Mucosa of rectum (tissue), 2 donors: ENCODE measurements at regions not wholly inside any gene's neighbourhood (a gene's known extent, or its start where the extent isn't known, plus 50 kb on each side); places are given as distances from the start of the nearest gene placed in this dataset.

Source experiments
- H3K27ac ChIP-seq, 2 donors: one replicate each; pipeline ENCODE4 v1.7.0; 2013; ENCODE audit warnings: inconsistent platforms in 2 of 2, low read depth in 2 of 2, low read length in 2 of 2
- H3K27me3 ChIP-seq, 2 donors: one replicate each; pipeline ENCODE4 v1.7.0; 2013; ENCODE audit warnings: low read length in 2 of 2; ENCODE audit not compliant: control insufficient read depth in 2 of 2, insufficient read depth in 2 of 2
- H3K36me3 ChIP-seq, 2 donors: one replicate each; pipeline ENCODE4 v1.7.0; 2013; ENCODE audit warnings: low read length in 2 of 2; ENCODE audit not compliant: control insufficient read depth in 2 of 2, insufficient read depth in 2 of 2
- H3K4me1 ChIP-seq, 2 donors: one replicate each; pipeline ENCODE4 v1.7.0; 2013; ENCODE audit warnings: low read length in 2 of 2, mild to moderate bottlenecking in 1 of 2; ENCODE audit not compliant: control insufficient read depth in 2 of 2, insufficient read depth in 2 of 2
- H3K4me3 ChIP-seq, 2 donors: one replicate each; pipeline ENCODE4 v1.7.0; 2013; ENCODE audit warnings: low read length in 2 of 2
- H3K9ac ChIP-seq, 2 donors: one replicate each; pipeline ENCODE4 v1.7.0; 2013; ENCODE audit warnings: low read length in 2 of 2, low read depth in 1 of 2, mild to moderate bottlenecking in 1 of 2
- H3K9me3 ChIP-seq, 2 donors: one replicate each; pipeline ENCODE4 v1.7.0; 2013; ENCODE audit warnings: low read length in 2 of 2; ENCODE audit not compliant: control insufficient read depth in 2 of 2
- donor health status: healthy.
- donor health status: Normal muscosa, but diverticular disease.

- Histone ChIP-seq H3K4me1 (no peaks in the 10 kb centered on the region), H3K9me3 (no peaks in the 10 kb centered on the region), H3K9ac (no peak overlapping the region), H3K27me3 (peaks cover 0 to 4% of the 10 kb centered on the region in 2 donors), H3K4me3 (no peak overlapping the region), H3K36me3 (no peaks in the 10 kb centered on the region), H3K27ac (no peak overlapping the region)
These were observed 169.2 kb downstream of the HAPSTR1 start for GRCh38 chr16:9260666-9261065.

GRCh38 chr16:9261376-9261775 is 169.9 kb downstream of the HAPSTR1 start:
- Histone ChIP-seq H3K9me3 (no peaks in the 10 kb centered on the region), H3K4me1 (no peaks in the 10 kb centered on the region), H3K27ac (no peak overlapping the region), H3K27me3 (peaks cover 0 to 2% of the 10 kb centered on the region in 2 donors), H3K36me3 (no peaks in the 10 kb centered on the region), H3K4me3 (no peak overlapping the region), H3K9ac (no peak overlapping the region)

GRCh38 chr16:9262941-9263715 is 171.7 kb downstream of the HAPSTR1 start:
- Histone ChIP-seq H3K4me3 (no peak overlapping the region), H3K27ac (no peak overlapping the region), H3K4me1 (no peaks in the 10 kb centered on the region), H3K9ac (no peak overlapping the region), H3K9me3 (no peaks in the 10 kb centered on the region), H3K36me3 (no peaks in the 10 kb centered on the region), H3K27me3 (no peaks in the 10 kb centered on the region)

GRCh38 chr16:9264067-9264466 is 172.6 kb downstream of the HAPSTR1 start:
- no peak overlapping the region for H3K4me3 ChIP-seq
- no peaks in the 10 kb centered on the region for H3K36me3 ChIP-seq
- H3K27me3 ChIP-seq = no peaks in the 10 kb centered on the region
- H3K9me3 ChIP-seq = no peaks in the 10 kb centered on the region
- no peak overlapping the region for H3K27ac ChIP-seq
- H3K4me1 ChIP-seq = no peaks in the 10 kb centered on the region
- no peak overlapping the region for H3K9ac ChIP-seq

- no peaks in the 10 kb centered on the region for H3K36me3 ChIP-seq
- H3K27me3 ChIP-seq = no peaks in the 10 kb centered on the region
- H3K9ac ChIP-seq = no peak overlapping the region
- no peaks in the 10 kb centered on the region for H3K9me3 ChIP-seq
- H3K4me3 ChIP-seq = no peak overlapping the region
- H3K4me1 ChIP-seq = no peaks in the 10 kb centered on the region
- H3K27ac ChIP-seq = no peak overlapping the region
These were observed 177.0 kb downstream of the HAPSTR1 start for GRCh38 chr16:9268446-9268845.

- H3K27me3 ChIP-seq = no peaks in the 10 kb centered on the region
- H3K4me1 ChIP-seq = no peaks in the 10 kb centered on the region
- no peak overlapping the region for H3K4me3 ChIP-seq
- no peak overlapping the region for H3K9ac ChIP-seq
- no peaks in the 10 kb centered on the region for H3K36me3 ChIP-seq
- H3K9me3 ChIP-seq = no peaks in the 10 kb centered on the region
- no peak overlapping the region for H3K27ac ChIP-seq
These were observed 179.0 kb downstream of the HAPSTR1 start for GRCh38 chr16:9270424-9270823.

- H3K27me3 ChIP-seq = no peaks in the 10 kb centered on the region
These were observed 179.5 kb downstream of the HAPSTR1 start for GRCh38 chr16:9270941-9271340.

GRCh38 chr16:9271841-9272240 is 180.4 kb downstream of the HAPSTR1 start:
- no peaks in the 10 kb centered on the region for H3K36me3 ChIP-seq
- H3K4me1 ChIP-seq = peaks cover 0 to 3% of the 10 kb centered on the region in 2 donors
- no peaks in the 10 kb centered on the region for H3K27me3 ChIP-seq
- H3K9ac ChIP-seq = no peak overlapping the region
- H3K4me3 ChIP-seq = no peak overlapping the region
- no peaks in the 10 kb centered on the region for H3K9me3 ChIP-seq
- no peak overlapping the region for H3K27ac ChIP-seq

More at GRCh38 chr16:9270941-9271340, 179.5 kb downstream of the HAPSTR1 start:
- Histone ChIP-seq H3K27ac (no peak overlapping the region), H3K9ac (no peak overlapping the region), H3K36me3 (no peaks in the 10 kb centered on the region), H3K4me3 (no peak overlapping the region), H3K9me3 (no peaks in the 10 kb centered on the region), H3K4me1 (peaks cover 0 to 2% of the 10 kb centered on the region in 2 donors)

- no peak overlapping the region for H3K9ac ChIP-seq
- H3K36me3 ChIP-seq = no peaks in the 10 kb centered on the region
- peaks cover 0 to 3% of the 10 kb centered on the region in 2 donors for H3K4me1 ChIP-seq
- H3K27me3 ChIP-seq = no peaks in the 10 kb centered on the region
- no peak overlapping the region for H3K4me3 ChIP-seq
- no peak overlapping the region for H3K27ac ChIP-seq
- H3K9me3 ChIP-seq = no peaks in the 10 kb centered on the region
These were observed 183.9 kb downstream of the HAPSTR1 start for GRCh38 chr16:9275377-9275776.

GRCh38 chr16:9275816-9276354 is 184.4 kb downstream of the HAPSTR1 start:
- Histone ChIP-seq H3K4me3 (no peak overlapping the region), H3K9me3 (no peaks in the 10 kb centered on the region), H3K27me3 (no peaks in the 10 kb centered on the region), H3K4me1 (peaks cover 0 to 3% of the 10 kb centered on the region in 2 donors), H3K9ac (no peak overlapping the region), H3K36me3 (no peaks in the 10 kb centered on the region), H3K27ac (no peak overlapping the region)
